H1 (cell line): ENCODE measurements at regions not wholly inside any gene's neighbourhood (a gene's known extent, or its start where the extent isn't known, plus 50 kb on each side); places are given as distances from the start of the nearest gene placed in this dataset.

Experiments used
- CTCF ChIA-PET: fragments of 300-600 bp; sonication (Branson Sonifier 250); formaldehyde crosslinking; loops from one replicate; lab custom pipeline; 2021; ENCODE audit not compliant: partially characterized antibody; lab: Charles Lee
- POLR2A ChIA-PET: fragments of 300-600 bp; sonication (Branson Sonifier 250); formaldehyde crosslinking; loops from one replicate; lab custom pipeline; 2021; ENCODE audit warnings: inconsistent platforms; ENCODE audit not compliant: partially characterized antibody; lab: Charles Lee
- DNase-seq, 2 experiments: peaks; one replicate each; pipeline versions ENCODE4 v3.0.0 to v3.0.0-alpha.2; 2010 to 2022; ENCODE audit warnings: low spot score in 2 of 2, low read depth in 1 of 2, mixed read lengths in 1 of 2
- FAIRE-seq: peaks from 2 replicates; lab custom pipeline; 2011; peaks lifted over from hg19 to GRCh38; lab: Jason Lieb, UNC
- H2AFZ ChIP-seq: 2 replicates; pipeline ENCODE4 v1.8.1; 2012; ENCODE audit warnings: low read length, inconsistent platforms
- H2AK5ac ChIP-seq: 2 replicates; pipeline ENCODE4 v1.6.1; 2013; ENCODE audit warnings: low read depth, low read length
- H2BK120ac ChIP-seq: replicated peaks from 2 replicates; pipeline ENCODE3; 2013; ENCODE audit warnings: low read depth, low read length, inconsistent platforms
- H2BK12ac ChIP-seq: 2 replicates; pipeline ENCODE4 v1.6.1; 2013; ENCODE audit warnings: low read depth, low read length
- H2BK15ac ChIP-seq: 2 replicates; pipeline ENCODE4 v1.6.1; 2013; ENCODE audit warnings: low read length
- H2BK20ac ChIP-seq: 2 replicates; pipeline ENCODE4 v1.6.1; 2013; ENCODE audit warnings: low read length
- H2BK5ac ChIP-seq: 2 replicates; pipeline ENCODE4 v1.6.1; 2013; ENCODE audit warnings: low read depth, low read length
- H3K14ac ChIP-seq: 2 replicates; pipeline ENCODE4 v1.6.1; 2013; ENCODE audit warnings: inconsistent platforms; ENCODE audit not compliant: insufficient read length
- H3K18ac ChIP-seq: 2 replicates; pipeline ENCODE4 v1.6.1; 2013; ENCODE audit warnings: low read length; ENCODE audit errors: extremely low read depth
- H3K23ac ChIP-seq: 2 replicates; pipeline ENCODE4 v1.6.1; 2013; ENCODE audit warnings: inconsistent platforms; ENCODE audit not compliant: insufficient read length
- H3K23me2 ChIP-seq: 2 replicates; pipeline ENCODE4 v1.6.1; 2013; ENCODE audit warnings: low read depth, low read length
- H3K27ac ChIP-seq: 2 replicates; pipeline ENCODE4 v1.6.1; 2011; ENCODE audit warnings: low read depth, low read length, inconsistent platforms
- H3K27me3 ChIP-seq, 4 experiments: replicated peaks in 1 of 4; 1 replicate in 1 of 4; 2 replicates in 3 of 4; pipeline versions ENCODE4 v1.6.1 to v1.8.1; 2011 to 2013; ENCODE audit warnings: low read length in 3 of 4, mild to moderate bottlenecking in 3 of 4, inconsistent platforms in 2 of 4, mixed read lengths in 2 of 4, moderate library complexity in 1 of 4; ENCODE audit not compliant: control insufficient read depth in 3 of 4, insufficient read depth in 3 of 4; ENCODE audit errors: extremely low read depth in 1 of 4
- H3K36me3 ChIP-seq, 4 experiments: 2 replicates each; pipeline versions ENCODE4 v1.6.1 to v1.8.1; 2011 to 2013; ENCODE audit warnings: mild to moderate bottlenecking in 4 of 4, low read length in 3 of 4, moderate library complexity in 2 of 4, control low read depth in 1 of 4, inconsistent platforms in 1 of 4; ENCODE audit not compliant: insufficient read depth in 4 of 4, control insufficient read depth in 2 of 4
- H3K4ac ChIP-seq: replicated peaks from 2 replicates; pipeline ENCODE3; 2013; ENCODE audit warnings: low read length, low read depth, mixed read lengths, inconsistent platforms; ENCODE audit not compliant: insufficient read length
- H3K4me1 ChIP-seq, 4 experiments: replicated peaks in 1 of 4; 1 replicate in 1 of 4; 2 replicates in 3 of 4; pipeline versions ENCODE4 v1.6.1 to v1.8.1; 2011 to 2013; ENCODE audit warnings: low read length in 3 of 4, inconsistent platforms in 2 of 4, mixed read lengths in 1 of 4; ENCODE audit not compliant: insufficient read depth in 4 of 4, control insufficient read depth in 3 of 4
- H3K4me2 ChIP-seq, 2 experiments: 2 replicates each; pipeline versions ENCODE4 v1.6.1 to v1.8.1; 2011 to 2013; ENCODE audit warnings: low read depth in 2 of 2, low read length in 2 of 2, control low read depth in 1 of 2, inconsistent platforms in 1 of 2, mild to moderate bottlenecking in 1 of 2; ENCODE audit not compliant: insufficient read depth in 1 of 2
- H3K4me3 ChIP-seq, 4 experiments: fragments of 200-600, 300-600 bp in 1 of 4; sonication (generic), shearing (Covaris generic), sonication (Bioruptor Twin) in 1 of 4; 2 replicates each; pipeline versions ENCODE4 v1.5.1 to v1.8.1; 2011 to 2016; ENCODE audit warnings: low read length in 4 of 4, low read depth in 3 of 4, control low read depth in 2 of 4, inconsistent platforms in 2 of 4, mild to moderate bottlenecking in 2 of 4, mixed read lengths in 1 of 4, moderate library complexity in 1 of 4; ENCODE audit not compliant: insufficient read depth in 2 of 4; ENCODE audit errors: extremely low read depth in 1 of 4
- H3K56ac ChIP-seq: replicated peaks from 2 replicates; pipeline ENCODE3; 2013; ENCODE audit warnings: low read depth, mild to moderate bottlenecking, mixed read lengths, low read length, inconsistent platforms; ENCODE audit not compliant: insufficient read length
- H3K79me1 ChIP-seq: 2 replicates; pipeline ENCODE4 v1.6.1; 2013; ENCODE audit warnings: low read depth, low read length, control low read depth
- H3K79me2 ChIP-seq, 2 experiments: 2 replicates each; pipeline versions ENCODE4 v1.6.1 to v1.8.1; 2012 to 2013; ENCODE audit warnings: low read length in 2 of 2, mild to moderate bottlenecking in 2 of 2, inconsistent platforms in 1 of 2; ENCODE audit not compliant: insufficient read depth in 2 of 2, control insufficient read depth in 1 of 2
- H3K9ac ChIP-seq, 4 experiments: replicated peaks in 1 of 4; 1 replicate in 1 of 4; 2 replicates in 3 of 4; pipeline versions ENCODE4 v1.6.1 to v1.8.1; 2011 to 2013; ENCODE audit warnings: low read depth in 3 of 4, low read length in 3 of 4, control low read depth in 2 of 4, mild to moderate bottlenecking in 2 of 4, moderate library complexity in 2 of 4, inconsistent platforms in 1 of 4; ENCODE audit errors: extremely low read depth in 1 of 4
- H3K9me3 ChIP-seq, 2 experiments: 2 replicates each; pipeline versions ENCODE4 v1.6.1 to v1.8.1; 2012 to 2013; ENCODE audit warnings: mild to moderate bottlenecking in 2 of 2, moderate library complexity in 2 of 2, control low read depth in 1 of 2, inconsistent platforms in 1 of 2, low read depth in 1 of 2, low read length in 1 of 2, mixed read lengths in 1 of 2; ENCODE audit not compliant: insufficient read depth in 2 of 2
- H4K20me1 ChIP-seq, 2 experiments: replicated peaks in 1 of 2; 2 replicates each; pipeline versions ENCODE3 to v1.8.1; 2011 to 2013; ENCODE audit warnings: inconsistent platforms in 2 of 2, low read length in 2 of 2, mild to moderate bottlenecking in 1 of 2; ENCODE audit not compliant: insufficient read depth in 2 of 2, control insufficient read depth in 1 of 2
- H4K5ac ChIP-seq: 2 replicates; pipeline ENCODE4 v1.6.1; 2013; ENCODE audit warnings: low read length, low read depth, mixed read lengths, inconsistent platforms; ENCODE audit not compliant: insufficient read length
- H4K8ac ChIP-seq: 2 replicates; pipeline ENCODE4 v1.8.0; 2013; ENCODE audit warnings: mild to moderate bottlenecking, moderate library complexity, low read length, inconsistent platforms; ENCODE audit not compliant: insufficient read depth; ENCODE audit errors: extremely low read depth
- H4K91ac ChIP-seq: replicated peaks from 2 replicates; pipeline ENCODE3; 2013; ENCODE audit warnings: low read length, mixed read lengths, inconsistent platforms; ENCODE audit not compliant: insufficient read length
- EGR1 ChIP-seq: IDR thresholded peaks from 2 replicates; pipeline ENCODE4 v1.6.1; 2011; ENCODE audit warnings: low read depth, low read length, borderline replicate concordance
- EZH2 ChIP-seq: fragments of 200-600 bp; sonication (generic); IDR thresholded peaks from 2 replicates; pipeline ENCODE4 v1.7.1; 2012; ENCODE audit warnings: low read depth, mild to moderate bottlenecking, moderate library complexity, low read length, inconsistent platforms; ENCODE audit not compliant: severe bottlenecking
- FOSL1 ChIP-seq: IDR thresholded peaks from 2 replicates; pipeline ENCODE4 v1.6.1; 2011; ENCODE audit warnings: mild to moderate bottlenecking, low read depth, low read length, moderate library complexity; ENCODE audit not compliant: insufficient read depth
- HDAC6 ChIP-seq: IDR thresholded peaks from one replicate; pipeline ENCODE4 v1.7.1; 2012; ENCODE audit warnings: low read depth, mild to moderate bottlenecking, inconsistent platforms, low read length, moderate library complexity
- POU5F1 ChIP-seq: IDR thresholded peaks from 2 replicates; pipeline ENCODE4 v1.6.1; 2011; ENCODE audit warnings: low read depth, mild to moderate bottlenecking, low read length, moderate library complexity
- RAD21 ChIP-seq, 2 experiments: IDR thresholded peaks in 1 of 2; conservative IDR thresholded peaks in 1 of 2; 2 replicates each; pipeline ENCODE4 v1.6.1; 2011; ENCODE audit warnings: low read depth in 2 of 2, low read length in 2 of 2, improper control_type of control experiment in 1 of 2, inconsistent platforms in 1 of 2, mild to moderate bottlenecking in 1 of 2, moderate library complexity in 1 of 2
- RFX5 ChIP-seq: IDR thresholded peaks from 2 replicates; pipeline ENCODE4 v1.6.1; 2011; ENCODE audit warnings: low read depth, low read length, improper control_type of control experiment, borderline replicate concordance
- RXRA ChIP-seq: IDR thresholded peaks from 2 replicates; pipeline ENCODE4 v1.6.1; 2011; ENCODE audit warnings: low read depth, mild to moderate bottlenecking, low read length, moderate library complexity; ENCODE audit not compliant: insufficient read depth
- SP2 ChIP-seq: IDR thresholded peaks from 2 replicates; pipeline ENCODE4 v1.6.1; 2012; ENCODE audit warnings: mild to moderate bottlenecking, low read length, inconsistent platforms
- SP4 ChIP-seq: IDR thresholded peaks from 2 replicates; pipeline ENCODE4 v1.6.1; 2012; ENCODE audit warnings: low read length, inconsistent platforms
- TCF12 ChIP-seq: IDR thresholded peaks from 2 replicates; pipeline ENCODE4 v1.6.1; 2011; ENCODE audit warnings: low read depth, mild to moderate bottlenecking, low read length
- ZNF274 ChIP-seq: IDR thresholded peaks from 2 replicates; pipeline ENCODE4 v1.7.0; 2012; ENCODE audit warnings: low read length, borderline replicate concordance; ENCODE audit errors: extremely low read depth
- WGBS, 2 experiments: shearing (Covaris generic) in 1 of 2; methylation state at CpG; one replicate each; pipeline versions ENCODE4 v1.1.6 to v1.1.7; 2013 to 2015; ENCODE audit warnings: low lambda C conversion rate in 2 of 2, mixed read lengths in 2 of 2, inconsistent platforms in 1 of 2, low coverage in 1 of 2, missing lambda C conversion rate in 1 of 2; ENCODE audit not compliant: insufficient replicate concordance in 2 of 2, insufficient coverage in 1 of 2, insufficient read length in 1 of 2; ENCODE audit errors: extremely low coverage in 1 of 2, missing lambda C conversion rate in 1 of 2; 5-methylcytosine and 5-hydroxymethylcytosine counted together
- TF ChIP-seq, protein P1 (sequence below): IDR thresholded peaks from 2 replicates; pipeline ENCODE4 v1.6.1; 2012; ENCODE audit warnings: inconsistent platforms
- TF ChIP-seq, protein P2 (sequence below): IDR thresholded peaks from 2 replicates; pipeline ENCODE4 v1.6.1; 2012; ENCODE audit warnings: low read length, inconsistent platforms

DNA sequence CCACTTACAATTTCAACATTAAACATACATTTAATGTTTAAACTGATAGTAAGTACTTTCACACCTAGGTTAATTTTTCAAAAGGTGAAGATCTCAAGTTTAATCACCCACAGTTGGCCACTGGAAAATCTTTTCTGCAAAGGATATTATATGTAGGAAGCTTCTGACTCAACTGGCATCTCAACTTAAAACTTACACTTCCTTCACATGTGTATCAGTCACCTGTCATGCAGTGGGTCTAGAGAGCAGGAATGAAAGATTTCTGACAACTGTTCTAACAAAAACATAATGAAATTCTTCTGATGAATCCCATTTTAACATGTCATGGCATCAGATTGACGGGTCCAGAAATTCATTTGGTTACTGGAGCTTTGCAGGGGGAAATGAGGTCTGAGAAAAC, 192.8 kb downstream of the KLHL28 start:
- H4K20me1 ChIP-seq: no peaks in the 10 kb centered on the region
- no peaks in the 10 kb centered on the region for H3K4me1 ChIP-seq
- H2BK120ac ChIP-seq: no peak overlapping the region
- H3K27me3 ChIP-seq: no peaks in the 10 kb centered on the region
- no peak overlapping the region for H3K4me3 ChIP-seq
- no peak overlapping the region for H4K5ac ChIP-seq
- no peak overlapping the region for H3K56ac ChIP-seq
- no peaks in the 10 kb centered on the region for H3K79me2 ChIP-seq
- FAIRE-seq (no peak), DNase-seq (no peak)
- no peak overlapping the region for H4K91ac ChIP-seq
- no peak overlapping the region for H2BK5ac ChIP-seq
- no peak overlapping the region for H3K27ac ChIP-seq
- no peak overlapping the region for H3K4ac ChIP-seq
- no peaks in the 10 kb centered on the region for H3K79me1 ChIP-seq
- H2AFZ ChIP-seq: no peak overlapping the region
- no peak overlapping the region for H3K18ac ChIP-seq
- no peak overlapping the region for H2BK15ac ChIP-seq
- 79% methylated on average over 1 of the region's 1 CpG; no CpG with 5 or more reads in 1 of the 2 experiments for WGBS, 2 experiments
- CTCF ChIA-PET: no interaction called here
- H3K36me3 ChIP-seq: no peaks in the 10 kb centered on the region
- H4K8ac ChIP-seq: no peak overlapping the region
- H3K14ac ChIP-seq: no peak overlapping the region
- H3K9ac ChIP-seq: no peak overlapping the region
- no peak overlapping the region for H2BK20ac ChIP-seq
- H3K4me2 ChIP-seq: no peak overlapping the region
- no peak overlapping the region for H2BK12ac ChIP-seq
- H3K9me3 ChIP-seq: no peaks in the 10 kb centered on the region
- POLR2A ChIA-PET: no interaction called here
- no peak overlapping the region for H3K23ac ChIP-seq
- H2AK5ac ChIP-seq: no peak overlapping the region
- H3K23me2 ChIP-seq: no peaks in the 10 kb centered on the region
- TF ChIP-seq ZNF274: no peak
- TF ChIP-seq, protein P1, sequence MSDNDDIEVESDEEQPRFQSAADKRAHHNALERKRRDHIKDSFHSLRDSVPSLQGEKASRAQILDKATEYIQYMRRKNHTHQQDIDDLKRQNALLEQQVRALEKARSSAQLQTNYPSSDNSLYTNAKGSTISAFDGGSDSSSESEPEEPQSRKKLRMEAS: no peak
- no peak for TF ChIP-seq RXRA
- no peak for TF ChIP-seq POU5F1
- no peak for TF ChIP-seq HDAC6
- no peak for TF ChIP-seq FOSL1
- no peak for TF ChIP-seq SP4
- no peak for TF ChIP-seq TCF12
- no peak for TF ChIP-seq EZH2
- TF ChIP-seq RFX5: no peak
- TF ChIP-seq EGR1: no peak
- TF ChIP-seq, protein P2, sequence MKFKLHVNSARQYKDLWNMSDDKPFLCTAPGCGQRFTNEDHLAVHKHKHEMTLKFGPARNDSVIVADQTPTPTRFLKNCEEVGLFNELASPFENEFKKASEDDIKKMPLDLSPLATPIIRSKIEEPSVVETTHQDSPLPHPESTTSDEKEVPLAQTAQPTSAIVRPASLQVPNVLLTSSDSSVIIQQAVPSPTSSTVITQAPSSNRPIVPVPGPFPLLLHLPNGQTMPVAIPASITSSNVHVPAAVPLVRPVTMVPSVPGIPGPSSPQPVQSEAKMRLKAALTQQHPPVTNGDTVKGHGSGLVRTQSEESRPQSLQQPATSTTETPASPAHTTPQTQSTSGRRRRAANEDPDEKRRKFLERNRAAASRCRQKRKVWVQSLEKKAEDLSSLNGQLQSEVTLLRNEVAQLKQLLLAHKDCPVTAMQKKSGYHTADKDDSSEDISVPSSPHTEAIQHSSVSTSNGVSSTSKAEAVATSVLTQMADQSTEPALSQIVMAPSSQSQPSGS: no peak
- TF ChIP-seq RAD21 (IDR thresholded peaks at IDR 0.05 in 1 of 2, conservative IDR thresholded peaks at IDR 0.05 in 1 of 2; ENCODE audit: low read depth in 2 of 2, low read length in 2 of 2): no peak
- no peak for TF ChIP-seq SP2
